Transverse colon (tissue), 4 donors: ENCODE measurements at regions not wholly inside any gene's neighbourhood (a gene's known extent, or its start where the extent isn't known, plus 50 kb on each side); places are given as distances from the start of the nearest gene placed in this dataset.

ENCODE experiments used
- DNase-seq: peaks from one replicate; pipeline ENCODE4 v3.0.0-alpha.2; 2019
- H3K27ac ChIP-seq, 4 donors: fragments of 200-600 bp; sonication (generic); 2 replicates each; pipeline ENCODE4 v1.5.1; 2016 to 2018; ENCODE audit warnings: inconsistent platforms in 4 of 4
- H3K27me3 ChIP-seq: fragments of 200-600 bp; sonication (generic); 2 replicates; pipeline ENCODE4 v1.5.1; 2017; ENCODE audit warnings: inconsistent platforms
- H3K36me3 ChIP-seq, 4 donors: fragments of 200-600 bp; sonication (generic); 2 replicates each; pipeline ENCODE4 v1.5.1; 2017 to 2019; ENCODE audit warnings: inconsistent platforms in 4 of 4
- H3K4me1 ChIP-seq, 4 donors: fragments of 200-600 bp; sonication (generic); 2 replicates each; pipeline ENCODE4 v1.5.1; 2017 to 2020; ENCODE audit warnings: inconsistent platforms in 4 of 4
- H3K4me3 ChIP-seq, 4 donors: fragments of 200-600 bp; sonication (generic); 1 replicate in 1 of 4; 2 replicates in 3 of 4; pipeline versions ENCODE4 v1.5.1 to v1.6.1; 2017 to 2019; ENCODE audit warnings: inconsistent platforms in 4 of 4
- H3K9me3 ChIP-seq, 2 donors: fragments of 200-600 bp; sonication (generic); 2 replicates each; pipeline ENCODE4 v1.5.1; 2017 to 2019; ENCODE audit warnings: inconsistent platforms in 2 of 2
- CTCF ChIP-seq, 5 experiments: fragments of 200-600 bp in 3 of 5; fragments of 450-650 bp in 2 of 5; sonication (generic) in 3 of 5; IDR thresholded peaks; 1 replicate in 2 of 5; 2 replicates in 3 of 5; pipeline ENCODE4 v1.5.1; 2016 to 2017; ENCODE audit warnings: antibody characterized with exemption in 5 of 5, inconsistent platforms in 3 of 5, mild to moderate bottlenecking in 2 of 5, moderate library complexity in 1 of 5
- EP300 ChIP-seq: sonication (generic); formaldehyde crosslinking; IDR thresholded peaks from one replicate; pipeline ENCODE4 v1.6.1; 2017; ENCODE audit warnings: antibody characterized with exemption, low read depth
- POLR2A ChIP-seq: fragments of 450-650 bp; IDR thresholded peaks from one replicate; pipeline ENCODE4 v1.6.1; 2016; ENCODE audit warnings: antibody characterized with exemption, mild to moderate bottlenecking, moderate library complexity
- POLR2AphosphoS5 ChIP-seq, 3 donors: sonication (generic); formaldehyde crosslinking; IDR thresholded peaks; one replicate each; pipeline ENCODE4 v1.6.1; 2016; ENCODE audit warnings: antibody characterized with exemption in 3 of 3
- WGBS, 2 donors: methylation state at CpG; one replicate each; pipeline ENCODE4 v1.1.5; 2018; ENCODE audit warnings: low coverage in 1 of 2; 5-methylcytosine and 5-hydroxymethylcytosine counted together
- in situ Hi-C, 4 donors: fragments of 200-750 bp; cut with MboI; loops; one replicate each; pipeline versions ENCODE4 v1.15.0 to v1.15.1; 2017; ENCODE audit warnings: low sequenced_read_pairs in 3 of 4, low pct_ligation_motif_present in 1 of 4, low pct_unique_long_range_greater_than_20kb in 1 of 4
- intact Hi-C: fragments of 100-400 bp; cut with DNase I; formaldehyde crosslinking; loops from one replicate; pipeline ENCODE4 v1.15.1; 2023; ENCODE audit warnings: low total_unique reads

- Histone ChIP-seq H3K27ac (no peak overlapping the region), H3K4me3 (no peak overlapping the region), H3K9me3 (no peaks in the 10 kb centered on the region), H3K36me3 (no peaks in the 10 kb centered on the region), H3K4me1 (no peaks in the 10 kb centered on the region), H3K27me3 (no peaks in the 10 kb centered on the region)
- TF ChIP-seq CTCF (IDR thresholded peaks at IDR 0.05) (no peak), EP300 (no peak), POLR2A (no peak), POLR2AphosphoS5 (IDR thresholded peaks at IDR 0.05) (no peak)
- intact Hi-C loops (no loop called here), in situ Hi-C loops (no loop called here)
- no peak for DNase-seq
- 50 to 81% methylated on average over 1 to 3 of the region's 3 CpGs for WGBS, 2 donors
Observed at GRCh38 chr6:81929828-81930227, 177.3 kb upstream of the TENT5A start.

- no peaks in the 10 kb centered on the region for H3K36me3 ChIP-seq
- peaks cover 3 to 9% of the 10 kb centered on the region in 2 donors for H3K9me3 ChIP-seq
- 82 to 100% methylated on average over 1 of the region's 1 CpG for WGBS, 2 donors
- TF ChIP-seq CTCF (IDR thresholded peaks at IDR 0.05) (no peak), POLR2A (no peak), POLR2AphosphoS5 (IDR thresholded peaks at IDR 0.05) (no peak), EP300 (no peak)
- DNase-seq = no peak
- H3K27ac ChIP-seq = no peak overlapping the region
- intact Hi-C loops (no loop called here), in situ Hi-C loops (no loop called here)
- H3K4me1 ChIP-seq = no peaks in the 10 kb centered on the region
- no peaks in the 10 kb centered on the region for H3K27me3 ChIP-seq
- H3K4me3 ChIP-seq = no peak overlapping the region
Observed at GRCh38 chr6:81925201-81925600, 172.7 kb upstream of the TENT5A start.

GRCh38 chr6:81909981-81910900 lies 157.8 kb upstream of the TENT5A start:
- in situ Hi-C loops = no loop called here
- no peak for TF ChIP-seq CTCF (IDR thresholded peaks at IDR 0.05)
- no peak for TF ChIP-seq POLR2AphosphoS5 (IDR thresholded peaks at IDR 0.05)
- no peak for TF ChIP-seq EP300
- no peak for TF ChIP-seq POLR2A

GRCh38 chr6:81909162-81909561 lies 156.7 kb upstream of the TENT5A start:
- Histone ChIP-seq H3K27me3 (no peaks in the 10 kb centered on the region), H3K4me3 (no peak overlapping the region), H3K36me3 (no peaks in the 10 kb centered on the region), H3K4me1 (peaks cover 0 to 4% (median 0%) of the 10 kb centered on the region in 4 donors), H3K27ac (no peak overlapping the region), H3K9me3 (no peaks in the 10 kb centered on the region)
- 86 to 87% methylated on average over 2 of the region's 2 CpGs for WGBS, 2 donors
- in situ Hi-C loops (no loop called here), intact Hi-C loops (no loop called here)
- no peak for DNase-seq
- TF ChIP-seq CTCF (IDR thresholded peaks at IDR 0.05) (no peak), POLR2A (no peak), EP300 (no peak), POLR2AphosphoS5 (IDR thresholded peaks at IDR 0.05) (no peak)

More at GRCh38 chr6:81909981-81910900, 157.8 kb upstream of the TENT5A start:
- H3K36me3 ChIP-seq = no peaks in the 10 kb centered on the region
- H3K27me3 ChIP-seq = no peaks in the 10 kb centered on the region
- H3K9me3 ChIP-seq = no peaks in the 10 kb centered on the region
- 58 to 60% methylated on average over 5 of the region's 5 CpGs for WGBS, 2 donors
- DNase-seq = no peak
- no peak overlapping the region for H3K4me3 ChIP-seq
- H3K27ac ChIP-seq = no peak overlapping the region
- H3K4me1 ChIP-seq = peaks cover 0 to 4% (median 0%) of the 10 kb centered on the region in 4 donors
- intact Hi-C loops = no loop called here
